ENCODE measurements at regions not wholly inside any gene's neighbourhood (a gene's known extent, or its start where the extent isn't known, plus 50 kb on each side); places are given as distances from the start of the nearest gene placed in this dataset.
"Not testable (repeated sequence)": the region's sequence is repeated elsewhere in the genome, so short reads cannot be mapped to it uniquely, and the experiment has no call there.

DNA sequence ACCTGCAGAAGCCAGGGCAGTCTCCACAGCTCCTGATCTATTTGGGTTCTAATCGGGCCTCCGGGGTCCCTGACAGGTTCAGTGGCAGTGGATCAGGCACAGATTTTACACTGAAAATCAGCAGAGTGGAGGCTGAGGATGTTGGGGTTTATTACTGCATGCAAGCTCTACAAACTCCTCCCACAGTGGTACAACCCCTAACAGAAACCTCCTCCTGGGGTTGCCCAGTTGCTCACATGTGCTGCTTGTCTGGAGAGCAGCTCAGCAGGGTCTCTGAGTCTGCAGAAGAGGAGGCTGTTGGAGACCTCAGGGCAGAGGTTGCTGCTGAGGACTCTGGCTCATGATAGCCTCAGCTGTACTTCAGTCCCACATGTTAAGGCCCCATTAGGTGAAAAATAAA is 1269.1 kb downstream of the RPIA start:
- not testable (repeated sequence) for H3K4me2 ChIP-seq (ENCODE audit: low read length); DNase-seq (ENCODE audit: low read depth); H3K27me3 Mint-ChIP-seq (ENCODE audit: low read depth, unreplicated experiment); H3K9me3 ChIP-seq (ENCODE audit: insufficient read depth, low read depth, low read length); H3K4me1 ChIP-seq (ENCODE audit: insufficient read depth, low read length); H3K4me1 Mint-ChIP-seq (ENCODE audit: low read depth, unreplicated experiment); H3K79me2 ChIP-seq (ENCODE audit: insufficient read depth, low read length); H4K20me1 ChIP-seq (ENCODE audit: insufficient read depth, low read length); H3K27ac Mint-ChIP-seq (ENCODE audit: unreplicated experiment); H3K36me3 ChIP-seq (ENCODE audit: insufficient read depth, low read length); H3K27ac ChIP-seq (ENCODE audit: low read depth, low read length); H3K27me3 ChIP-seq (ENCODE audit: insufficient read depth, low read length); H3K4me3 Mint-ChIP-seq (ENCODE audit: unreplicated experiment); FAIRE-seq; H2AFZ ChIP-seq (ENCODE audit: low read depth, low read length); H3K36me3 Mint-ChIP-seq (ENCODE audit: low read depth, unreplicated experiment); H3K4me3 ChIP-seq (ENCODE audit: insufficient read depth, low read depth, low read length); H3K9me3 Mint-ChIP-seq (ENCODE audit: unreplicated experiment); H3K9ac ChIP-seq (ENCODE audit: low read length)

DNA sequence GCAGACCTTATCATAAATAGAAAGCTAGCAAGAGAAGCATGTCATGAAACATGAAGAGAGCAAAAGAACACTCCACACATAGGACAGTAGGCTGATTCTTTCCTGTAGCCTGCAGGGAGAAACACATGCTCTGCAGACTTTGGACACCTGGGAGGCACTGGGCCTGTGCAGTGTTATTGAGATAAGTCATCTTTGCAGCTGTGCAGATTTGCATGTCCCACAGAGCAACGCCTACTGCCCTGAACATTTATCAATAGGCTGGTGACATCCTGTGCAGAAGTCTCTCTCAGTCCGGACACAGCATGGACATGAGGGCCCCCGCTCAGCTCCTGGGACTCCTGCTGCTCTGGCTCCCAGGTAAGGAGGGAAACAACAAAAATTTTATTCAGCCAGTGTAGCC is 1277.1 kb downstream of the RPIA start:
- DNase-seq (ENCODE audit: low read depth); H3K27ac Mint-ChIP-seq (ENCODE audit: unreplicated experiment); H3K4me1 ChIP-seq (ENCODE audit: insufficient read depth, low read length); H3K79me2 ChIP-seq (ENCODE audit: insufficient read depth, low read length); H3K27me3 ChIP-seq (ENCODE audit: insufficient read depth, low read length); H3K9me3 Mint-ChIP-seq (ENCODE audit: unreplicated experiment); H4K20me1 ChIP-seq (ENCODE audit: insufficient read depth, low read length); H2AFZ ChIP-seq (ENCODE audit: low read depth, low read length); H3K4me3 ChIP-seq (ENCODE audit: insufficient read depth, low read depth, low read length); H3K27ac ChIP-seq (ENCODE audit: low read depth, low read length); H3K4me2 ChIP-seq (ENCODE audit: low read length); FAIRE-seq; H3K36me3 Mint-ChIP-seq (ENCODE audit: low read depth, unreplicated experiment); H3K27me3 Mint-ChIP-seq (ENCODE audit: low read depth, unreplicated experiment); H3K9me3 ChIP-seq (ENCODE audit: insufficient read depth, low read depth, low read length); H3K36me3 ChIP-seq (ENCODE audit: insufficient read depth, low read length); H3K9ac ChIP-seq (ENCODE audit: low read length); H3K4me1 Mint-ChIP-seq (ENCODE audit: low read depth, unreplicated experiment); H3K4me3 Mint-ChIP-seq (ENCODE audit: unreplicated experiment): not testable (repeated sequence)

- DNase-seq (ENCODE audit: low read depth); H3K36me3 ChIP-seq (ENCODE audit: insufficient read depth, low read length); H3K9me3 ChIP-seq (ENCODE audit: insufficient read depth, low read depth, low read length); H3K4me1 Mint-ChIP-seq (ENCODE audit: low read depth, unreplicated experiment); H3K27ac ChIP-seq (ENCODE audit: low read depth, low read length); H3K4me3 ChIP-seq (ENCODE audit: insufficient read depth, low read depth, low read length); H3K27ac Mint-ChIP-seq (ENCODE audit: unreplicated experiment); H3K4me2 ChIP-seq (ENCODE audit: low read length); H3K27me3 Mint-ChIP-seq (ENCODE audit: low read depth, unreplicated experiment); H3K4me1 ChIP-seq (ENCODE audit: insufficient read depth, low read length); H3K27me3 ChIP-seq (ENCODE audit: insufficient read depth, low read length); H3K36me3 Mint-ChIP-seq (ENCODE audit: low read depth, unreplicated experiment); H3K9ac ChIP-seq (ENCODE audit: low read length); H4K20me1 ChIP-seq (ENCODE audit: insufficient read depth, low read length); H3K9me3 Mint-ChIP-seq (ENCODE audit: unreplicated experiment); H3K4me3 Mint-ChIP-seq (ENCODE audit: unreplicated experiment); H2AFZ ChIP-seq (ENCODE audit: low read depth, low read length); H3K79me2 ChIP-seq (ENCODE audit: insufficient read depth, low read length): not testable (repeated sequence)
- peak; percentile 52 for FAIRE-seq
Measured at GRCh38 chr2:89969190-89969589, 1277.7 kb downstream of the RPIA start.

DNA sequence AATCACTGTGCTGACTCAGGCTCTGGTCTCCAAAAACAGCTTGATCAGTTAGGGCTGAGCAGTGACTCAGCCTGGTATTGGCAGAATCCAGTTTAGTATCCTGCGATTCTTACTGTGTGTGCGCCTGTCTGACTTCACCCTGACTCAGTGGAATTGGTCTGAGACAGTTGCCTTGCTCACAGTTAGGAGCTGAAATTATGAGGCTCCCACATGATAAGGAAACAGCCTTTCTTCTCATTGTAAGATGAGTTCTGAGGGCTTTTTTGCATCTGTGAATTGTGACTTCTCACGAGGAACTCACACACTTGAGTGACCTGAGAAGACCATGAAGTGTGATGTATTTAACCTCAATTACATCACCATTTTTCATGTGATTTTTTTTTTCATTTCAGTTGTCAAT is 1282.4 kb downstream of the RPIA start:
- not testable (repeated sequence) for H3K27me3 Mint-ChIP-seq (ENCODE audit: low read depth, unreplicated experiment); H3K4me2 ChIP-seq (ENCODE audit: low read length); FAIRE-seq

GRCh38 chr2:89979826-89980537 is 1288.5 kb downstream of the RPIA start:
- H2AFZ ChIP-seq (ENCODE audit: low read depth, low read length); H3K27ac Mint-ChIP-seq (ENCODE audit: unreplicated experiment): not testable (repeated sequence)
- peak; percentile 47 for FAIRE-seq

More for the DNA sequence above, 1282.4 kb downstream of the RPIA start:
- H3K4me3 Mint-ChIP-seq (ENCODE audit: unreplicated experiment); H2AFZ ChIP-seq (ENCODE audit: low read depth, low read length); H3K9me3 ChIP-seq (ENCODE audit: insufficient read depth, low read depth, low read length); H3K36me3 ChIP-seq (ENCODE audit: insufficient read depth, low read length); H3K9ac ChIP-seq (ENCODE audit: low read length); H3K9me3 Mint-ChIP-seq (ENCODE audit: unreplicated experiment); H3K4me1 ChIP-seq (ENCODE audit: insufficient read depth, low read length); H3K4me1 Mint-ChIP-seq (ENCODE audit: low read depth, unreplicated experiment); H3K4me3 ChIP-seq (ENCODE audit: insufficient read depth, low read depth, low read length); H3K36me3 Mint-ChIP-seq (ENCODE audit: low read depth, unreplicated experiment); H3K27me3 ChIP-seq (ENCODE audit: insufficient read depth, low read length); H3K27ac Mint-ChIP-seq (ENCODE audit: unreplicated experiment); H3K79me2 ChIP-seq (ENCODE audit: insufficient read depth, low read length); H3K27ac ChIP-seq (ENCODE audit: low read depth, low read length); H4K20me1 ChIP-seq (ENCODE audit: insufficient read depth, low read length): not testable (repeated sequence)
- DNase-seq (ENCODE audit: low read depth) = peak; percentile 0

GRCh38 chr2:89982246-89982645 is 1290.8 kb downstream of the RPIA start:
- not testable (repeated sequence) for H3K27ac Mint-ChIP-seq (ENCODE audit: unreplicated experiment); H3K4me1 Mint-ChIP-seq (ENCODE audit: low read depth, unreplicated experiment); H3K9me3 ChIP-seq (ENCODE audit: insufficient read depth, low read depth, low read length); FAIRE-seq; DNase-seq (ENCODE audit: low read depth); H3K79me2 ChIP-seq (ENCODE audit: insufficient read depth, low read length); H3K4me3 ChIP-seq (ENCODE audit: insufficient read depth, low read depth, low read length); H3K27ac ChIP-seq (ENCODE audit: low read depth, low read length); H3K4me2 ChIP-seq (ENCODE audit: low read length); H3K9ac ChIP-seq (ENCODE audit: low read length); H4K20me1 ChIP-seq (ENCODE audit: insufficient read depth, low read length); H2AFZ ChIP-seq (ENCODE audit: low read depth, low read length); H3K27me3 ChIP-seq (ENCODE audit: insufficient read depth, low read length); H3K36me3 ChIP-seq (ENCODE audit: insufficient read depth, low read length); H3K4me1 ChIP-seq (ENCODE audit: insufficient read depth, low read length); H3K27me3 Mint-ChIP-seq (ENCODE audit: low read depth, unreplicated experiment); H3K36me3 Mint-ChIP-seq (ENCODE audit: low read depth, unreplicated experiment); H3K9me3 Mint-ChIP-seq (ENCODE audit: unreplicated experiment); H3K4me3 Mint-ChIP-seq (ENCODE audit: unreplicated experiment)

More at GRCh38 chr2:89979826-89980537, 1288.5 kb downstream of the RPIA start:
- not testable (repeated sequence) for H3K36me3 Mint-ChIP-seq (ENCODE audit: low read depth, unreplicated experiment); DNase-seq (ENCODE audit: low read depth); H3K27ac ChIP-seq (ENCODE audit: low read depth, low read length); H4K20me1 ChIP-seq (ENCODE audit: insufficient read depth, low read length); H3K79me2 ChIP-seq (ENCODE audit: insufficient read depth, low read length); H3K4me2 ChIP-seq (ENCODE audit: low read length); H3K9me3 Mint-ChIP-seq (ENCODE audit: unreplicated experiment); H3K27me3 Mint-ChIP-seq (ENCODE audit: low read depth, unreplicated experiment); H3K4me1 ChIP-seq (ENCODE audit: insufficient read depth, low read length); H3K4me3 Mint-ChIP-seq (ENCODE audit: unreplicated experiment); H3K9me3 ChIP-seq (ENCODE audit: insufficient read depth, low read depth, low read length); H3K9ac ChIP-seq (ENCODE audit: low read length); H3K36me3 ChIP-seq (ENCODE audit: insufficient read depth, low read length); H3K27me3 ChIP-seq (ENCODE audit: insufficient read depth, low read length); H3K4me3 ChIP-seq (ENCODE audit: insufficient read depth, low read depth, low read length); H3K4me1 Mint-ChIP-seq (ENCODE audit: low read depth, unreplicated experiment)
